IMR-90 (cell line): ENCODE measurements at regions not wholly inside any gene's neighbourhood (a gene's known extent, or its start where the extent isn't known, plus 50 kb on each side); places are given as distances from the start of the nearest gene placed in this dataset.
A peak's percentile ranks its signal among the peaks of the same experiment; 100 is the strongest.

Experiments used
- ATAC-seq: fragments of 200-7000 bp; cut with Tn5 transposase; 2 replicates; pipeline ENCODE4 v1.9.1; 2020; ENCODE audit warnings: low read depth, mild to moderate bottlenecking, moderate library complexity
- BruUV-seq: library from RNA; stranded (reverse); fragments of 400-500 nt; replicated peaks from 2 replicates; lab custom pipeline; 2021; lab: Mats Ljungman, UMichigan
- CTCF ChIA-PET: fragments of 300-600 bp; formaldehyde crosslinking; extraction: SDS; loops from one replicate; lab custom pipeline; 2021; ENCODE audit warnings: antibody characterized with exemption; lab: Yijun Ruan, JAX
- POLR2A ChIA-PET: fragments of 300-600 bp; sonication (Branson Sonifier 250); formaldehyde crosslinking; loops from one replicate; lab custom pipeline; 2022; ENCODE audit warnings: antibody characterized with exemption; ENCODE audit not compliant: unreplicated experiment; lab: Charles Lee
- DNase-seq: peaks from one replicate; pipeline ENCODE4 v3.0.0; 2013
- H2AFZ ChIP-seq: replicated peaks from 2 replicates; pipeline ENCODE3; 2013; ENCODE audit warnings: low read length, mild to moderate bottlenecking; ENCODE audit not compliant: poor library complexity
- H2AK5ac ChIP-seq: 2 replicates; pipeline ENCODE4 v1.6.1; 2013; ENCODE audit warnings: low read depth, low read length, inconsistent platforms
- H2AK9ac ChIP-seq: replicated peaks from 2 replicates; pipeline ENCODE3; 2013; ENCODE audit warnings: mild to moderate bottlenecking, low read depth, low read length, moderate library complexity; ENCODE audit not compliant: poor library complexity
- H2BK120ac ChIP-seq: 2 replicates; pipeline ENCODE4 v1.6.1; 2013; ENCODE audit warnings: low read depth, low read length, inconsistent platforms
- H2BK15ac ChIP-seq: 3 replicates; pipeline ENCODE4 v1.6.1; 2013; ENCODE audit warnings: low read depth, low read length, inconsistent platforms
- H2BK20ac ChIP-seq: 2 replicates; pipeline ENCODE4 v1.6.1; 2013; ENCODE audit warnings: low read depth, mild to moderate bottlenecking, inconsistent platforms, low read length, moderate library complexity
- H2BK5ac ChIP-seq: 2 replicates; pipeline ENCODE4 v1.6.1; 2013; ENCODE audit warnings: mild to moderate bottlenecking, low read depth, low read length, inconsistent platforms; ENCODE audit not compliant: poor library complexity, severe bottlenecking
- H3K14ac ChIP-seq: replicated peaks from 2 replicates; pipeline ENCODE4 v1.6.1; 2013; ENCODE audit warnings: low read depth, low read length, inconsistent platforms
- H3K18ac ChIP-seq: 2 replicates; pipeline ENCODE4 v1.6.1; 2013; ENCODE audit warnings: low read depth, low read length, control low read depth
- H3K23ac ChIP-seq: 2 replicates; pipeline ENCODE4 v1.6.1; 2013; ENCODE audit warnings: low read depth, low read length, inconsistent platforms
- H3K27ac ChIP-seq: 2 replicates; pipeline ENCODE4 v1.5.1; 2013; ENCODE audit warnings: mild to moderate bottlenecking, control low read depth, low read length; ENCODE audit not compliant: insufficient read depth
- H3K27me3 ChIP-seq: 2 replicates; pipeline ENCODE4 v1.6.1; 2013; ENCODE audit warnings: low read length; ENCODE audit not compliant: control insufficient read depth, insufficient read depth
- H3K36me3 ChIP-seq: 2 replicates; pipeline ENCODE4 v1.6.1; 2013; ENCODE audit warnings: low read length, mixed read lengths; ENCODE audit not compliant: control insufficient read depth, insufficient read depth
- H3K4ac ChIP-seq: 2 replicates; pipeline ENCODE4 v1.6.1; 2013; ENCODE audit warnings: low read depth, low read length, inconsistent platforms
- H3K4me1 ChIP-seq: 2 replicates; pipeline ENCODE4 v1.6.1; 2013; ENCODE audit warnings: low read length, mixed read lengths; ENCODE audit not compliant: control insufficient read depth, insufficient read depth
- H3K4me2 ChIP-seq: 2 replicates; pipeline ENCODE4 v1.6.1; 2013; ENCODE audit warnings: low read depth, mild to moderate bottlenecking, control low read depth, low read length, moderate library complexity
- H3K4me3 ChIP-seq: 2 replicates; pipeline ENCODE4 v1.5.1; 2013; ENCODE audit warnings: low read depth, mild to moderate bottlenecking, control low read depth, low read length, moderate library complexity; ENCODE audit not compliant: insufficient read depth
- H3K56ac ChIP-seq: 2 replicates; pipeline ENCODE4 v1.6.1; 2013; ENCODE audit warnings: low read length, inconsistent platforms; ENCODE audit not compliant: insufficient read depth; ENCODE audit errors: extremely low read depth
- H3K79me1 ChIP-seq, 2 experiments: 2 replicates each; pipeline ENCODE4 v1.6.1; 2013; ENCODE audit warnings: low read length in 2 of 2, inconsistent platforms in 1 of 2, low read depth in 1 of 2
- H3K9ac ChIP-seq: 2 replicates; pipeline ENCODE4 v1.6.1; 2013; ENCODE audit warnings: low read depth, low read length, control low read depth
- H3K9me1 ChIP-seq: 2 replicates; pipeline ENCODE4 v1.6.1; 2013; ENCODE audit warnings: low read length, inconsistent platforms; ENCODE audit not compliant: insufficient read depth
- H3K9me3 ChIP-seq: 2 replicates; pipeline ENCODE4 v1.6.1; 2013; ENCODE audit warnings: low read length; ENCODE audit not compliant: control insufficient read depth, insufficient read depth
- H4K20me1 ChIP-seq: 2 replicates; pipeline ENCODE4 v1.6.1; 2013; ENCODE audit warnings: low read length, inconsistent platforms; ENCODE audit not compliant: insufficient read depth
- H4K5ac ChIP-seq: 2 replicates; pipeline ENCODE4 v1.6.1; 2013; ENCODE audit warnings: mild to moderate bottlenecking, low read depth, low read length, control low read depth
- H4K8ac ChIP-seq, 2 experiments: 2 replicates each; pipeline ENCODE4 v1.6.1; 2013; ENCODE audit warnings: low read depth in 2 of 2, low read length in 2 of 2, control low read depth in 1 of 2, inconsistent platforms in 1 of 2
- H4K91ac ChIP-seq: 2 replicates; pipeline ENCODE4 v1.6.1; 2013; ENCODE audit warnings: low read depth, low read length, inconsistent platforms; ENCODE audit not compliant: insufficient read depth
- FOS ChIP-seq: fragments of 150-350 bp; IDR thresholded peaks from 2 replicates; pipeline ENCODE4 v1.6.1; 2016; ENCODE audit warnings: low read depth, low read length
- RAD21 ChIP-seq: IDR thresholded peaks from 2 replicates; pipeline ENCODE4 v1.6.1; 2012; ENCODE audit warnings: low read length, improper control_type of control experiment
- WGBS, 2 experiments: methylation state at CpG; one replicate each; pipeline versions ENCODE4 v1.1.5 to v1.1.7; 2013; ENCODE audit warnings: missing lambda C conversion rate in 2 of 2; ENCODE audit not compliant: insufficient read length in 1 of 2; ENCODE audit errors: extremely low coverage in 2 of 2; 5-methylcytosine and 5-hydroxymethylcytosine counted together
- dilution Hi-C: fragments of 300-500 bp; cut with HindIII; formaldehyde crosslinking; loops from one replicate; pipeline ENCODE4 v1.14.3; 2018; ENCODE audit warnings: low sequenced_read_pairs; ENCODE audit not compliant: unreplicated experiment
- in situ Hi-C: fragments of 300-500 bp; cut with MboI; formaldehyde crosslinking; loops from 3 replicates; pipeline ENCODE4 v1.14.3; 2019; ENCODE audit warnings: low sequenced_read_pairs, inconsistent platforms, mixed read lengths
- intact Hi-C: fragments of 100-400 bp; cut with micrococcal nuclease; formaldehyde crosslinking; loops from 2 replicates; pipeline ENCODE4 v1.10.0; 2022

DNA sequence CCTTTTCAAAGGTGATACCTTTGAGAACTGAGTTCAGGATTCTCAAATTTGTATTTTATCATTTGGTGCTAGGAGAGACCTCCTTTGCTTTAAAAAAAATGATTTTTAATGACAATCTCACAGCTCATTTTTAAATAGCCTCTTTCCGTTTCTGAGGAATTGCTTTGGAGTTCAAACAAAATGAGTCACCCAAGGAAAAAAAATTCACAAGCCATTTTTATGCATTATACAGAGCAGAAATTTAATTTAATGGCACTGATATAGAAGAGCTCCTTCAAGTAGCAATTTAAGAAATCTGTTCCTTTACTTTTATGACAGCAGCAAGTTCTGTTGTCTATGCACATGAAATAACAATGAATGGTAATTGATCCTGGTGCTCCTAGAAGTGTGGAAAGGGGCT is 337.9 kb upstream of the KCNMB2 start:
- no peak overlapping the region for H2AK5ac ChIP-seq
- no peaks in the 10 kb centered on the region for H3K36me3 ChIP-seq
- H2BK5ac ChIP-seq: no peak overlapping the region
- H3K9me3 ChIP-seq: no peaks in the 10 kb centered on the region
- no peak overlapping the region for H2AK9ac ChIP-seq
- H3K56ac ChIP-seq: no peak overlapping the region
- H3K18ac ChIP-seq: peak overlapping the region; percentile 74; the same call in 1 of the 2 replicates
- dilution Hi-C loops: no loop called here
- intact Hi-C loops: no loop called here
- H4K5ac ChIP-seq: peak overlapping the region; percentile 77; the same call in 1 of the 2 replicates
- no peaks in the 10 kb centered on the region for H3K27me3 ChIP-seq
- H3K23ac ChIP-seq: no peak overlapping the region
- ATAC-seq: peak; percentile 66; the same call in 1 of the 2 replicates
- H2BK20ac ChIP-seq: 0 out of 2 replicates have a peak overlapping the region, but pooled peaks have one; percentile 74
- peak overlapping the region; percentile 52; the same call in 1 of the 2 replicates for H3K4ac ChIP-seq
- H3K9me1 ChIP-seq: no peaks in the 10 kb centered on the region
- H3K9ac ChIP-seq: no peak overlapping the region
- H4K91ac ChIP-seq: no peak overlapping the region
- no peak for TF ChIP-seq RAD21
- TF ChIP-seq FOS: 0 out of 2 replicates have a peak, but pooled peaks have one; percentile 27
- H3K79me1 ChIP-seq: no peaks in the 10 kb centered on the region
- no peak overlapping the region for H3K14ac ChIP-seq
- no peak overlapping the region for H3K4me3 ChIP-seq
- WGBS, 2 experiments: no CpG with 5 or more reads among the region's 1 CpG
- H2AFZ ChIP-seq: no peak overlapping the region
- 0 out of 2 replicates have a peak overlapping the region, but pooled peaks have one; percentile 42 for H3K4me2 ChIP-seq
- no peak overlapping the region for H3K27ac ChIP-seq
- ChIA-PET POLR2A (no interaction called here), CTCF (no interaction called here)
- H4K20me1 ChIP-seq: no peaks in the 10 kb centered on the region
- peak overlapping the region; percentile 44; the same call in 1 of the 2 replicates for H2BK120ac ChIP-seq
- in situ Hi-C loops: no loop called here
- H4K8ac ChIP-seq: 0 out of 4 replicates have a peak overlapping the region, but pooled peaks of 1 of the 2 experiments have one; percentile 2
- DNase-seq: peak; percentile 40
- peaks cover 8% of the 10 kb centered on the region; the same call in 1 of the 2 replicates for H3K4me1 ChIP-seq
- H2BK15ac ChIP-seq: no peak overlapping the region
- BruUV-seq: no TSS peak
